Naive B cell (primary cell): ENCODE measurements at regions not wholly inside any gene's neighbourhood (a gene's known extent, or its start where the extent isn't known, plus 50 kb on each side); places are given as distances from the start of the nearest gene placed in this dataset.

Source experiments
- ATAC-seq, 2 donors: fragments of 150-1000 bp; cut with Tn5 transposase; 2 replicates each; pipeline ENCODE4 v1.10.0; 2021; ENCODE audit warnings: low read depth in 2 of 2, mild to moderate bottlenecking in 2 of 2, moderate library complexity in 2 of 2
- DNase-seq: peaks from one replicate; pipeline ENCODE4 v3.0.0; 2022
- H3K27ac Mint-ChIP-seq, 6 donors: one replicate each; pipeline ENCODE4 v1.8.0; 2020 to 2022; ENCODE audit warnings: mild to moderate bottlenecking in 6 of 6, mixed read lengths in 6 of 6, moderate library complexity in 5 of 6, inconsistent platforms in 2 of 6
- H3K27me3 Mint-ChIP-seq, 3 donors: one replicate each; pipeline ENCODE4 v1.8.0; 2021 to 2022; ENCODE audit warnings: mixed read lengths in 3 of 3, mild to moderate bottlenecking in 1 of 3
- H3K36me3 Mint-ChIP-seq, 2 donors: one replicate each; pipeline ENCODE4 v1.8.0; 2020 to 2022; ENCODE audit warnings: mixed read lengths in 2 of 2, inconsistent platforms in 1 of 2, mild to moderate bottlenecking in 1 of 2
- H3K4me1 Mint-ChIP-seq, 3 donors: one replicate each; pipeline ENCODE4 v1.8.0; 2020 to 2022; ENCODE audit warnings: mixed read lengths in 3 of 3, inconsistent platforms in 1 of 3, mild to moderate bottlenecking in 1 of 3, moderate library complexity in 1 of 3
- H3K4me3 Mint-ChIP-seq, 8 donors: one replicate each; pipeline ENCODE4 v1.8.0; 2020 to 2022; ENCODE audit warnings: mild to moderate bottlenecking in 8 of 8, mixed read lengths in 8 of 8, moderate library complexity in 8 of 8, inconsistent platforms in 2 of 8
- H3K9me3 Mint-ChIP-seq, 7 donors: one replicate each; pipeline ENCODE4 v1.8.0; 2020 to 2022; ENCODE audit warnings: mixed read lengths in 7 of 7, mild to moderate bottlenecking in 5 of 7, inconsistent platforms in 2 of 7, moderate library complexity in 1 of 7

GRCh38 chr6:170461111-170461510 is 92.0 kb downstream of the PSMB1 start:
- ATAC-seq = no peak
- H3K4me3 Mint-ChIP-seq = no peak overlapping the region
- H3K4me1 Mint-ChIP-seq = peaks cover 0 to 14% (median 9%) of the 10 kb centered on the region in 3 donors
- no peaks in the 10 kb centered on the region for H3K9me3 Mint-ChIP-seq
- H3K36me3 Mint-ChIP-seq = no peaks in the 10 kb centered on the region
- H3K27me3 Mint-ChIP-seq = peaks cover 4 to 25% (median 10%) of the 10 kb centered on the region in 3 donors
- DNase-seq = no peak
- H3K27ac Mint-ChIP-seq = no peak overlapping the region

GRCh38 chr6:170460641-170461040 is 92.5 kb downstream of the PSMB1 start:
- H3K27ac Mint-ChIP-seq = no peak overlapping the region
- H3K9me3 Mint-ChIP-seq = no peaks in the 10 kb centered on the region
- H3K4me3 Mint-ChIP-seq = peak overlapping the region in 1 of 8 donors; percentile 29
- peaks cover 4 to 25% (median 10%) of the 10 kb centered on the region in 3 donors for H3K27me3 Mint-ChIP-seq
- H3K36me3 Mint-ChIP-seq = no peaks in the 10 kb centered on the region
- ATAC-seq (no peak), DNase-seq (no peak)
- H3K4me1 Mint-ChIP-seq = peaks cover 0 to 14% (median 9%) of the 10 kb centered on the region in 3 donors

- H3K4me1 Mint-ChIP-seq = peaks cover 0 to 14% (median 9%) of the 10 kb centered on the region in 3 donors
- peak overlapping the region in 1 of 6 donors; percentile 64 for H3K27ac Mint-ChIP-seq
Observed at GRCh38 chr6:170459451-170459850, 93.7 kb downstream of the PSMB1 start.

GRCh38 chr6:170456886-170457698 is 96.0 kb downstream of the PSMB1 start:
- H3K27me3 Mint-ChIP-seq = peaks cover 4 to 15% (median 10%) of the 10 kb centered on the region in 3 donors
- peaks cover 0 to 6% (median 0%) of the 10 kb centered on the region in 7 donors for H3K9me3 Mint-ChIP-seq
- no peak overlapping the region for H3K27ac Mint-ChIP-seq
- peaks cover 4 to 14% (median 9%) of the 10 kb centered on the region in 3 donors for H3K4me1 Mint-ChIP-seq
- DNase-seq (no peak), ATAC-seq (no peak)
- H3K4me3 Mint-ChIP-seq = peak overlapping the region in 1 of 8 donors; percentile 29
- H3K36me3 Mint-ChIP-seq = no peaks in the 10 kb centered on the region

More at GRCh38 chr6:170459451-170459850, 93.7 kb downstream of the PSMB1 start:
- ATAC-seq = peak in 1 of 2 donors; percentile 56
- no peak for DNase-seq
- Mint-ChIP-seq H3K4me3 (peak overlapping the region in 7 of 8 donors; percentile 38 to 82 (median 66)), H3K36me3 (no peaks in the 10 kb centered on the region), H3K9me3 (no peaks in the 10 kb centered on the region), H3K27me3 (peaks cover 4 to 25% (median 10%) of the 10 kb centered on the region in 3 donors)
